Activated naive CD8-positive, alpha-beta T cell treated with anti-CD3 and anti-CD28 coated beads, Interleukin-2, amount 10 ng/mL, durations not matched to agents 7 days and 5 days (primary cell): ENCODE measurements at regions not wholly inside any gene's neighbourhood (a gene's known extent, or its start where the extent isn't known, plus 50 kb on each side); places are given as distances from the start of the nearest gene placed in this dataset.

ENCODE experiments used
- ATAC-seq: fragments of 150-1000 bp; cut with Tn5 transposase; one replicate; pipeline ENCODE4 v1.10.0; 2021; ENCODE audit warnings: low read depth, moderate library complexity
- POLR2A ChIA-PET: fragments of 350-600 bp; sonication (Branson Sonifier 250); formaldehyde crosslinking; loops from one replicate; lab custom pipeline; 2021; ENCODE audit warnings: antibody characterized with exemption; lab: Charles Lee
- DNase-seq: peaks from one replicate; pipeline ENCODE4 v3.0.0; 2021
- H3K27ac Mint-ChIP-seq: one replicate; pipeline ENCODE4 v1.8.0; 2022; ENCODE audit warnings: mild to moderate bottlenecking, mixed read lengths
- H3K27me3 Mint-ChIP-seq: one replicate; pipeline ENCODE4 v1.8.0; 2022; ENCODE audit warnings: mild to moderate bottlenecking, moderate library complexity, mixed read lengths
- H3K36me3 Mint-ChIP-seq: one replicate; pipeline ENCODE4 v1.8.0; 2021; ENCODE audit warnings: mild to moderate bottlenecking, mixed read lengths
- H3K4me1 Mint-ChIP-seq: one replicate; pipeline ENCODE4 v1.8.0; 2021; ENCODE audit warnings: mixed read lengths
- H3K4me3 Mint-ChIP-seq: one replicate; pipeline ENCODE4 v1.8.0; 2022; ENCODE audit warnings: mild to moderate bottlenecking, moderate library complexity, mixed read lengths
- H3K9me3 Mint-ChIP-seq: one replicate; pipeline ENCODE4 v1.8.0; 2021; ENCODE audit warnings: mixed read lengths

DNA sequence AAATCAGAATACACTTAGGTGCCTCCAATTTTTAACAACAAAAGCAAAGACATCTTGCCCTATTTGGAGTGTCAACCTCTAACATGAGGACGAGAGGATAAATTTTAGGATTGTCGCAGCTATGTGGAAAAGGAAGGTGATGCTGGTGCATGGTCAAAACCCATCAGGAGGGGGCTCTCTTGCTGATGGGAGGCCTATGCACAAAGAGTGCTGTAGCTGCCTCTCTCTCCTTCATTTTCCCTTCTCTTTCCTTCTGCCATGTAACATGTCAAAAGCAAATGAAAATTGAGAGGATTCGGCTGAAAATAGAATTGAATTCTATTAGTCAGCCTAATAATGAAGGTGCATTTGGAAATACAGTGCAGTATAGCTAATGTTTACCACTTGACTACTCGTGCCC lies 578.7 kb upstream of the ZNF462 start:
- no peak for ATAC-seq
- Mint-ChIP-seq H3K27ac (no peak overlapping the region), H3K36me3 (no peaks in the 10 kb centered on the region), H3K4me3 (no peak overlapping the region), H3K27me3 (no peaks in the 10 kb centered on the region), H3K9me3 (peaks cover 4% of the 10 kb centered on the region), H3K4me1 (no peaks in the 10 kb centered on the region)
- POLR2A ChIA-PET: no interaction called here
- no peak for DNase-seq

DNA sequence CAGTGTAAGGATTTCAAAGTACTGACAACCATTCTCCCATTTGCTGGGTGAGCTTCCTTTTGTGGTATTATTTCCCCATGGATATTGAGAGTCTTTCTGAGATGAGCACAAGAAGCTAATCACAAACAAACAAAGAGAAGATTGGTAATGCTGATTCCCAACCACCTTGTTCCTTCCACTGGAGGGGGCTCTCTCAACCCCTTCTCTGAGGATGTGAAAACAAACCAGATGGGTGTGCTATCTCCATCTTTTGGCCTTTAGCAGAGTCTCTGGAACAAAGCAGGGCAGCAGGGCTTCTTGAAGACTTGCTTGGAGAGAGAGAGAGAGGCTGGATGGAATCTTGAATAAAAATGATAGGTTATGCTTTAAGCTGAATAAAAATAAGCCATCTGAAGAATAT lies 576.7 kb upstream of the ZNF462 start:
- DNase-seq (no peak), ATAC-seq (no peak)
- H3K27ac Mint-ChIP-seq: no peak overlapping the region
- H3K36me3 Mint-ChIP-seq: no peaks in the 10 kb centered on the region
- H3K9me3 Mint-ChIP-seq: peaks cover 4% of the 10 kb centered on the region
- H3K27me3 Mint-ChIP-seq: no peaks in the 10 kb centered on the region
- no peak overlapping the region for H3K4me3 Mint-ChIP-seq
- POLR2A ChIA-PET: no interaction called here
- H3K4me1 Mint-ChIP-seq: no peaks in the 10 kb centered on the region

DNA sequence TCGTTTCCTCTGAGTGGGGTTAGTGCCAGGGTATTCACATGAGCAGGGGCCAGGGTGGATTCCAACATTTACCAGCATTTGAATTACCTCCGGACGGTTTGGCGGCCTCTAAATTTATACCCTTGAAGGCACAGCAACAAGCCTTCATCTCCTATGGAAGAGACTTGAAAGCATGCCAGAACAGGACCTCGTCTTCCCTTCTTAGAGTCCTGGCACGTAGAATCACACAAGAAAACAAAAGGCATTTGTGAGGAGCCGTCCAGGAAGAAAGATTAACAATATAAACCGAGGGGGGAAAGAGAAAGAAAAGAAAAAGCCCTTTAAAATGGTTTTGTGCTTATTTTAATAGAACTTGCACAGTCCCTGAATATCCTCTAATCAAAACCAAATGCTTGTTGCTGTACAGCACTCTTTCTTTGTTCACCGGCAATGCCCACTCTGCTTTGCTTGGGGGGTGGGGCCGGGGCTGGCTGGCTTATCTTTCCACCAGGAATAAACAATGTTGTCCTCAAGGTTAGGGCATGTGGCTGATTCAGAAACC lies 575.8 kb upstream of the ZNF462 start:
- DNase-seq (no peak), ATAC-seq (no peak)
- POLR2A ChIA-PET: no interaction called here
- H3K36me3 Mint-ChIP-seq: no peaks in the 10 kb centered on the region
- no peak overlapping the region for H3K27ac Mint-ChIP-seq
- H3K4me1 Mint-ChIP-seq: no peaks in the 10 kb centered on the region
- no peaks in the 10 kb centered on the region for H3K27me3 Mint-ChIP-seq
- H3K4me3 Mint-ChIP-seq: no peak overlapping the region
- peaks cover 2% of the 10 kb centered on the region for H3K9me3 Mint-ChIP-seq

DNA sequence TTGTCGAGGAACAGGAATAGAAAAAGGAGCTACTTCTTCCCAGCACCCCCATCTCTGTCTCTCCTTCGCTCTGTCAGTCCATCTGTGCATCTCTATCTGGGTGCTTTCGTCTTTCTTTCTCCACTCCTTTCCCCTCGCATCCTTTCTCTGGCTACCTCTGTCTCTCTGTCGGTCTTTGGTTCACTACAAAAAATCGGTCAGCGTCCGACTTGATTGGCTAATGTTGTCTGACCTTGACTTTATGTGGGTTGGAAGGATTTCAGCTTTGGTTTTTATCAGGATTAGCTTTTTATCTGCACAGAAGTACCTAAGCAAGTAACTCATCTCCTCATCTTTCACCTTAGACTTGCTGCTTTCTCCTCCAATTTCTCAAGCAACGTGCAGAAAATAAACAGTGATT lies 575.2 kb upstream of the ZNF462 start:
- DNase-seq (no peak), ATAC-seq (no peak)
- POLR2A ChIA-PET: no interaction called here
- H3K9me3 Mint-ChIP-seq: peaks cover 2% of the 10 kb centered on the region
- H3K4me3 Mint-ChIP-seq: no peak overlapping the region
- no peaks in the 10 kb centered on the region for H3K4me1 Mint-ChIP-seq
- H3K27ac Mint-ChIP-seq: no peak overlapping the region
- H3K36me3 Mint-ChIP-seq: no peaks in the 10 kb centered on the region
- H3K27me3 Mint-ChIP-seq: no peaks in the 10 kb centered on the region

DNA sequence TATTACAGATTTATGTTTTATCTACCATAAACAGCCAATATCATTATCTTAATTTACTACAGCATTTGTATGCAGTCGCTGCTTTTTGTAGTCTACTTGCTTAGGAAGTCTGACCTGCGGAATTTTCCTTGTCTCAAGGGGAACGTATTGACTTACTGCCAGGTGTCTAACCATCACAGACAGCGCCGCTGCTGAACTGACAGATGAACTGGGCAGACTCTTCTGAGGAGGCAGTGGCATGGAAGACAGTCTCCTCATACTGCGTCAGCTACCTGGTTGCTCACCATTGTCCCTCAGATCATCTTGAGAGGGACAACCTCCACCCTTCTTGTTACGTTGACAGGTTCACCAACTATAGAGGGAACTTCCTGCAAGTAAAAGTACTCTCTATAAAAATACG lies 574.3 kb upstream of the ZNF462 start:
- DNase-seq (no peak), ATAC-seq (no peak)
- H3K36me3 Mint-ChIP-seq: no peaks in the 10 kb centered on the region
- H3K9me3 Mint-ChIP-seq: peaks cover 3% of the 10 kb centered on the region
- no peak overlapping the region for H3K27ac Mint-ChIP-seq
- H3K4me1 Mint-ChIP-seq: no peaks in the 10 kb centered on the region
- POLR2A ChIA-PET: no interaction called here
- no peaks in the 10 kb centered on the region for H3K27me3 Mint-ChIP-seq
- no peak overlapping the region for H3K4me3 Mint-ChIP-seq

DNA sequence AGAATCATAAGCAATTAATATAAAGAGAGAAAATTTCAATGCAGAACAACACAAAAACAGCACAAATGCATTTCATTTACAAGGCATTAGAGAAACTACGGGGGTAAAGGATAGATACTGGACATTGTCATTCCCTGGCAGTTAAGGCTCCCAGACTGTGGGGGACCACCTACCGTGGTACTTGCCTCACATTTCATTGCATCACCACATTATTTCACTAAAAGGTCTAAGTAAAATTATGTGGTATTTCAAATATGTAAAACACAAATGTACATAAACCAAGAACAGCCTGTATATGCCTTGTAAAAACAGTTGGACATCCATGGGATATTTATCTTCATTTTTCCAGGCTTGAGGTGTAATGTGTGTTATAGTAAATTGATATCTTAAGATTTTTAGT lies 571.2 kb upstream of the ZNF462 start:
- Mint-ChIP-seq H3K4me3 (no peak overlapping the region), H3K9me3 (peaks cover 4% of the 10 kb centered on the region), H3K4me1 (no peaks in the 10 kb centered on the region), H3K36me3 (no peaks in the 10 kb centered on the region), H3K27me3 (no peaks in the 10 kb centered on the region), H3K27ac (no peak overlapping the region)
- no peak for ATAC-seq
- DNase-seq: no peak
- POLR2A ChIA-PET: no interaction called here

DNA sequence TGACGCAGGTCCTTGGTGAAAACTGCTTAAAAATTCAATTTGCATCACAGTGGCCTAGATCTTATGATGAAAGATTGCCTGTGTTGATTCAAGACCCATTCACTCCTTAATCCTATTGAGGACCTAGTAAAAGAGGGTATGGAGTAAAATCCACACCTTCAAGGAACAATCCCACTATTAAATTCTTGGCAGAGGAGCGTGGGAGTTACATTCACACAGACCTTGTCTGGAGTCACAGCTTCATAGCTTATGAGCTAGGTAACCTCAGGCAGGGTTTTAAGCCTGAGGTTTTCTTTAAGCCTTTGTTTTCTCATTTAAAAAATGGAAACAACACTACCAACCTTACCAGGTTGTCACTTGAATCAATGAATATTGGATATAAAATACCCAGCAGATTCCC lies 566.5 kb upstream of the ZNF462 start:
- Mint-ChIP-seq H3K27me3 (no peaks in the 10 kb centered on the region), H3K27ac (no peak overlapping the region), H3K4me1 (no peaks in the 10 kb centered on the region), H3K4me3 (no peak overlapping the region), H3K9me3 (peaks cover 2% of the 10 kb centered on the region), H3K36me3 (no peaks in the 10 kb centered on the region)
- POLR2A ChIA-PET: no interaction called here
- DNase-seq (no peak), ATAC-seq (no peak)

DNA sequence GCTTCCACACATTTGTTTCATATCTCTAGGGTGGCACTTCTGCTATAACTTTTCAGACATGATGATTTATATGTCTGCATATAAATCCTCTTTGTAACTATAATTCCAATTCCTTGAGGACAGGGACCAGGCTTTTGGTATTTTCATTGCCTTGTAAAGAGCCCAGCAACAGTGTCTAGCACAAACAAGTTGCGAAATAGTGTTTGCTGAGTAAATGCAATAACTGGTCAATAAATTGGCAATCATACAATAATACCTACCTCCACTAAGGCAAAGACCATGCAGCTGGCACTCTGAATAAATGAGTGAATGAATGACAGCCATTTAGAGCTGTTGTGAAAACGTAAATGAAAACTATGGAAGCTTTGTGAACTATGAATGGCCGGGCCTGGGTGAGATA lies 564.0 kb upstream of the ZNF462 start:
- Mint-ChIP-seq H3K36me3 (no peaks in the 10 kb centered on the region), H3K9me3 (no peaks in the 10 kb centered on the region), H3K27me3 (no peaks in the 10 kb centered on the region), H3K4me1 (no peaks in the 10 kb centered on the region), H3K27ac (no peak overlapping the region), H3K4me3 (no peak overlapping the region)
- POLR2A ChIA-PET: no interaction called here
- DNase-seq: no peak
- no peak for ATAC-seq

DNA sequence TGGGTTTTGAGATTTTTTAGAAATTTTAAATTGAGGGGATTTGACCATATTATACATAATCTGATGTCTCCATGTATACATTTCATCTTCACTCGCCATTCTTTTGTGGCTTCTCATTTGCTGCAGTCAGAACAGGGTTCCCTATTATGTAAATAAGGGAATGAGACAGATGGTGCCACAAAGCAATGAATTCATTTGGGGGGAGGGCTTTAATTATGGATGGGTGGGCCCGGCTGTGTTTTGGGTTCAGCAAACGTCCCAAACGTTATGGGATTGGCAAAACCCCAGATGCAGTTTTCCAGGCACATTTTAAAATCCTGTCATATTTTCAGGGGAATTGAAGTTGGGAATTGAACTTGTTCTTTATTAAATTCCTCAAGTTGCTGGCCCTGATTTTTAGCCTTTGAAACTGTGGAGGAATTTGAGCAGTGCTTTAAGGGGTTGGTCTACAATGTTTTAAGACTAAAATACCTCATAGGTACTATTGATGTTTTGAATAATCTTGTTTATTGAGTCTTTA lies 558.5 kb upstream of the ZNF462 start:
- H3K36me3 Mint-ChIP-seq: no peaks in the 10 kb centered on the region
- no peaks in the 10 kb centered on the region for H3K4me1 Mint-ChIP-seq
- no peaks in the 10 kb centered on the region for H3K27me3 Mint-ChIP-seq
- no peak overlapping the region for H3K27ac Mint-ChIP-seq
- ATAC-seq (no peak), DNase-seq (no peak)
- POLR2A ChIA-PET: no interaction called here
- H3K9me3 Mint-ChIP-seq: peaks cover 2% of the 10 kb centered on the region
- H3K4me3 Mint-ChIP-seq: no peak overlapping the region

DNA sequence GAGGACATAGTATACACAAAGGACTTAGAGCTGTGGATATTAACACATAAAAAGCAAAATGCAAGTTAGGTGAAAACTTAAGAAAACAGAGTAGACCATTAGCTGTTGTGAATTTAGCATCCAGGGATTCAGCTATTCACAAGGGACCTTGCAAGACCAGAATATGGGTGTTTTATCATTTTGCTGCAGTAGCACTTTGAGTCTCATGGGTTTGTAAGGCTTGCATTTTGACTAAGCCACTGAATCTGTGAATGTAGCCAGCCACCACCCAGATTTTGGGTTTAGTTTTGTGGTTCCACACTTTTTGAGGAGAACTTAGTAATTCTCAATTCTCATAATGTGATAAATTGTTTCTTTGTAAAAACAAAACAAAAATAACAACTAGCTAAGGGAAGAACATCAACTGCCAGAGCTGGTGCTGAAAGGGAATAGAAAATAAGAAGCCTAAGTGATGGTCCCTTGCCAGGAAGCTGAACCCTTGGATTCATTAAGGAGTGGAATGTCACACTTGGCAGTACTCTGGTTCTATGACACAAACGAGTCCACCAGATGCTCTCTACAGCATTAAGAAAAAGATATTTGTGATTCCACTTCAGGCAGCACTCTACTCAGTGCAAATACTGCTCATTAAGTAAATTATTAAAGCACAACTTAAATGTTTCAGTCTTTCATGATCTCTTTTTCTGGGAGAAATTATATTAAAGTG lies 557.4 kb upstream of the ZNF462 start:
- Mint-ChIP-seq H3K36me3 (no peaks in the 10 kb centered on the region), H3K27ac (no peak overlapping the region), H3K4me3 (no peak overlapping the region), H3K27me3 (no peaks in the 10 kb centered on the region), H3K9me3 (peaks cover 2% of the 10 kb centered on the region), H3K4me1 (no peaks in the 10 kb centered on the region)
- DNase-seq (no peak), ATAC-seq (no peak)
- POLR2A ChIA-PET: no interaction called here

DNA sequence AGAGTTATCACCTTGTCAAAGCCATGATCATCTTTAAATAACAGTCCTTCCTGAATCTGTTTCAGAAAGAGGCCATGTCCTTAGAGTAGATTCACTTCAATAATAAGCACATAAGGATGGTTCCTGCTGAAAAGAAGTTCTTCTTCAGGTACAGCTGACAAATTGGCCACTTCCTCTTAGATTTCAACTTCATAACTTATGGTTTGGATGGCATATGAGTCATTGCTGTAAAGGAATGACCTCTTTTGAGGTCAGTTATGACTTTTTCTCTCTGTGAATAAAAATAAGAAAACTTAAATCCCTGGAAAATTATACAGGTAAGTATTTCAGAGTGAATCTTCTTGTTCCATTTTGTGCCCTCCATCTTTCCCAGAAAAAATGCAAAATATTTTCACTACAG lies 555.3 kb upstream of the ZNF462 start:
- H3K27ac Mint-ChIP-seq: no peak overlapping the region
- ATAC-seq: no peak
- H3K4me1 Mint-ChIP-seq: no peaks in the 10 kb centered on the region
- DNase-seq: no peak
- H3K9me3 Mint-ChIP-seq: peaks cover 4% of the 10 kb centered on the region
- no peaks in the 10 kb centered on the region for H3K36me3 Mint-ChIP-seq
- H3K27me3 Mint-ChIP-seq: no peaks in the 10 kb centered on the region
- POLR2A ChIA-PET: no interaction called here
- no peak overlapping the region for H3K4me3 Mint-ChIP-seq

DNA sequence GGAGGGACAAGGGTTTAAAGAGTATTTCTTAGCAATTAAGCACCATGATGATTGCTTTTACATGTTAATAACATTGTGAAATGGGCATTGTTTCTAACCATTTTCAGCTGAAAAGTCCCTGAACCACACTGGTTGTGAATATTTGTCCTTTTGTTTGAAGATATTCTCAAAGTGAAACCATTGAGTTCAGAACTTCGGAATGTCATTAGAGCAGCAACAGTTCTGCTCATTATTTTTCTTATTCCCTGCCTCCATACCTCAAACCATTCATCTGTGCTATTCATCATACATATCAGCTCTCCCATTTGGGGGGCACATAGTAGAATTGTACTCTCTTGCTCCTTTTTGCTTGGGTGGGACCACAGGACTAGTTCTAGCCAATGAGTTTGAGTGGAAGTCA lies 553.0 kb upstream of the ZNF462 start:
- Mint-ChIP-seq H3K4me3 (no peak overlapping the region), H3K4me1 (no peaks in the 10 kb centered on the region), H3K27me3 (no peaks in the 10 kb centered on the region), H3K36me3 (no peaks in the 10 kb centered on the region), H3K27ac (no peak overlapping the region), H3K9me3 (peaks cover 5% of the 10 kb centered on the region)
- no peak for ATAC-seq
- DNase-seq: no peak
- POLR2A ChIA-PET: no interaction called here

DNA sequence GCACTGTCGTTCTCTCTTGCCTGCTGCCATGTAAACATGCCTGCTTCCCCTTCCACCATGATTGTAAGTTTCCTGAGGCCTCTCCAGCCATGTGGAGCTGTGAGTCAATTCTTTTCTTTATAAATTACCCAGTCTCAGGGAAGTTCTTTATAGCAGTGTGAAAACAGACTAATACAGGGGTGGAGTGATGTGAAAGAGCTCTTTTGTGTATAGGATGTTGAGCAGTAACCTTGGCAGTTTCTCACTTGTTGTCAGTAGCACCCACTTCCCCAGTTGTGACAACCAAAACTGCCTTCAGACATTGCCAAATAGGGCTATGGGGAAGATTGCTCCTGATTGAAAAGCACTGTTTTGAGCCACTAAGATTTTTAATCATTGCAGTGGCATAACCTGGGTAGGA lies 552.2 kb upstream of the ZNF462 start:
- POLR2A ChIA-PET: no interaction called here
- Mint-ChIP-seq H3K27ac (no peak overlapping the region), H3K4me3 (no peak overlapping the region), H3K9me3 (peaks cover 5% of the 10 kb centered on the region), H3K4me1 (no peaks in the 10 kb centered on the region), H3K36me3 (no peaks in the 10 kb centered on the region), H3K27me3 (no peaks in the 10 kb centered on the region)
- DNase-seq (no peak), ATAC-seq (no peak)

DNA sequence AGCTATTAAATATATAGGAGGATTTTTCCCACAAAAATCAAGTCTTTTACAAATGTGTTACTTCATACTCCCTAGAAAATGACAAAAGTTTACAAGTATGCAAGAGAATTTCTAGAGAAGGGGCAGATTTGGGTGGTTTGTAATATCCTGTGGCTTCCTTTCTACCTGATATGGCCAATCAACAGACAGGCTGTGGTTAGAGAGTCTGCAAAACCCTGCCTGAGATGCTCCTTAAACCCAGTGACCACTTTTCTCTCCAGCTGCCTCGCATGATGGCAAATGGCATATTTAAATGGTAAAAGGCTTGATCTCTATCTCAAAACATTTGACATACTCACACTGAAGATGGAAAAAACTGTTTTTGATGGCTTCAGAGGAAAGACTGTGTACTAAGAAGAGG lies 550.1 kb upstream of the ZNF462 start:
- Mint-ChIP-seq H3K9me3 (peaks cover 5% of the 10 kb centered on the region), H3K4me1 (no peaks in the 10 kb centered on the region), H3K36me3 (no peaks in the 10 kb centered on the region), H3K27ac (no peak overlapping the region), H3K4me3 (no peak overlapping the region), H3K27me3 (no peaks in the 10 kb centered on the region)
- no peak for DNase-seq
- no peak for ATAC-seq
- POLR2A ChIA-PET: no interaction called here
